Right lobe of liver (tissue), 6 donors: ENCODE measurements at regions not wholly inside any gene's neighbourhood (a gene's known extent, or its start where the extent isn't known, plus 50 kb on each side); places are given as distances from the start of the nearest gene placed in this dataset.
"Not testable (repeated sequence)": the region's sequence is repeated elsewhere in the genome, so short reads cannot be mapped to it uniquely, and the experiment has no call there.

Experiments
- ATAC-seq, 4 donors: fragments of 200-7000 bp; cut with Tn5 transposase; one replicate each; pipeline ENCODE4 v1.9.1; 2020; ENCODE audit warnings: mild to moderate bottlenecking in 4 of 4, moderate library complexity in 4 of 4
- DNase-seq, 3 donors: peaks; one replicate each; pipeline ENCODE4 v3.0.0-alpha.2; 2020
- H3K27ac ChIP-seq, 3 donors: fragments of 200-600 bp; one replicate each; pipeline ENCODE4 v1.8.0; 2022
- H3K27me3 ChIP-seq, 2 donors: fragments of 200-600 bp; one replicate each; pipeline ENCODE4 v1.8.0; 2022
- H3K36me3 ChIP-seq, 4 donors: fragments of 200-600 bp; sonication (generic) in 1 of 4; one replicate each; pipeline versions ENCODE4 v1.5.1 to v1.8.0; 2017 to 2022; ENCODE audit warnings: control low read depth in 1 of 4
- H3K4me1 ChIP-seq, 4 donors: fragments of 200-600 bp; sonication (generic) in 1 of 4; one replicate each; pipeline versions ENCODE4 v1.5.1 to v1.8.0; 2017 to 2022; ENCODE audit warnings: control low read depth in 1 of 4
- H3K4me3 ChIP-seq, 3 donors: fragments of 200-600 bp; one replicate each; pipeline ENCODE4 v1.8.0; 2022
- H3K9me3 ChIP-seq, 4 donors: fragments of 200-600 bp; sonication (generic) in 1 of 4; one replicate each; pipeline versions ENCODE4 v1.5.1 to v1.8.0; 2017 to 2022; ENCODE audit warnings: control low read depth in 1 of 4
- intact Hi-C, 2 donors: fragments of 100-400 bp; cut with DNase I; formaldehyde crosslinking; loops; one replicate each; pipeline versions ENCODE4 v1.11.2 to v1.14.1; 2022
- small RNA-seq, 2 experiments: library from RNA; depleted of rRNA; stranded (forward); fragments of <200 nt; gene quantifications; one replicate each; pipeline ENCODE3, GENCODE V24; 2016
- TF ChIP-seq, protein P1 (sequence below), 4 donors: fragments of 200-600 bp in 3 of 4; fragments of 450-650 bp in 1 of 4; IDR thresholded peaks; one replicate each; pipeline versions ENCODE4 v1.5.1 to v1.8.0; 2016 to 2022; ENCODE audit warnings: antibody characterized with exemption in 4 of 4, mild to moderate bottlenecking in 2 of 4
- donor health status: DM: no; HTN: yes; CAD: no.
- donor health status: DM: no; HTN: no; CAD: no.
- donor health status: DM: no; HTN: no; CAD: no.
- donor health status: DM: no; HTN: yes; CAD: no.
- donor health status: DM: no; HTN: yes; CAD: no.

DNA sequence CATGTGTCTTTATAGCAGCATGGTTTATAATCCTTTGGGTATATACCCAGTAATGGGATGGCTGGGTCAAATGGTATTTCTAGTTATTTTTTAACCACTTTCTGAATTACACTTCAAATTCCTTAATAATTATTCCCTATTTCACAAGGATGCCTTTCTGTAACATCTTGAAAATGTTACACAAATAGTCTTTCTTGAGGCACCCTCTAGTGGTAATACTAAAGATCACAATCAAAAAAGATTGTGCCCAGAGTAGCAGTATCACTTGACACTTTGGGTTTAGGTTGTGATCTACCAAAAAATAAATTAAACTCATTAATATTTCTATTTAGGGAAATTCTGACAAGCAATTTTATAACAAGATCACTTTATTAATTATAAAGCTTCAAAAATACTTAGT is 74.0 kb upstream of the TEKT4 start:
- H3K36me3 ChIP-seq, H3K4me3 ChIP-seq, H3K27me3 ChIP-seq, H3K4me1 ChIP-seq, H3K27ac ChIP-seq, H3K9me3 ChIP-seq, DNase-seq, ATAC-seq, intact Hi-C loops: not testable (repeated sequence)
- TF ChIP-seq, protein P1, sequence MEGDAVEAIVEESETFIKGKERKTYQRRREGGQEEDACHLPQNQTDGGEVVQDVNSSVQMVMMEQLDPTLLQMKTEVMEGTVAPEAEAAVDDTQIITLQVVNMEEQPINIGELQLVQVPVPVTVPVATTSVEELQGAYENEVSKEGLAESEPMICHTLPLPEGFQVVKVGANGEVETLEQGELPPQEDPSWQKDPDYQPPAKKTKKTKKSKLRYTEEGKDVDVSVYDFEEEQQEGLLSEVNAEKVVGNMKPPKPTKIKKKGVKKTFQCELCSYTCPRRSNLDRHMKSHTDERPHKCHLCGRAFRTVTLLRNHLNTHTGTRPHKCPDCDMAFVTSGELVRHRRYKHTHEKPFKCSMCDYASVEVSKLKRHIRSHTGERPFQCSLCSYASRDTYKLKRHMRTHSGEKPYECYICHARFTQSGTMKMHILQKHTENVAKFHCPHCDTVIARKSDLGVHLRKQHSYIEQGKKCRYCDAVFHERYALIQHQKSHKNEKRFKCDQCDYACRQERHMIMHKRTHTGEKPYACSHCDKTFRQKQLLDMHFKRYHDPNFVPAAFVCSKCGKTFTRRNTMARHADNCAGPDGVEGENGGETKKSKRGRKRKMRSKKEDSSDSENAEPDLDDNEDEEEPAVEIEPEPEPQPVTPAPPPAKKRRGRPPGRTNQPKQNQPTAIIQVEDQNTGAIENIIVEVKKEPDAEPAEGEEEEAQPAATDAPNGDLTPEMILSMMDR (IDR thresholded peaks at IDR 0.05): peak; percentile 37 to 64 (median 52)

Small RNA genes lying in the stretch of these regions (small RNA-seq; reads per million reads assigned to genes)
- gene CNN2P11: 0 reads per million in 2 experiments
